ENCODE measurements at regions not wholly inside any gene's neighbourhood (a gene's known extent, or its start where the extent isn't known, plus 50 kb on each side); places are given as distances from the start of the nearest gene placed in this dataset.

DNA sequence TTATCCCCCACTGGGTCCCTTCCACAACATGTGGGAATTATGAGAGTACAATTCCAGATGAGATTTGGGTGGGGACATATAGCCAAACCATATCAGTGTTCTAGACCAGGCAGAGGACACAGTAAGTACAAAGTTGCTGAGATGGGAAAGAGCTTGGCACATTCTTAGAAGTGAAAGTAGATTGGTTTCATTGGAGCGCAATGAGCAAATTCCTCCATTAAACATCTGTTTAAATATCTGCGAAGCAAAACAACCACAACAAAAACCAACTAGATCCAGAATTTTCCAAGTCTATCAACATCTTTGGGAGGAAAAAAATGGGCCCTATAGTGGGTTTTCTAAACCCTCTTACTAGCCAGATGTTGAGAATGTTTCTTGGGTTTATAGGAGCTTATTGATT lies 80.0 kb upstream of the STEAP1B start:
- TF ChIP-seq, protein P1, sequence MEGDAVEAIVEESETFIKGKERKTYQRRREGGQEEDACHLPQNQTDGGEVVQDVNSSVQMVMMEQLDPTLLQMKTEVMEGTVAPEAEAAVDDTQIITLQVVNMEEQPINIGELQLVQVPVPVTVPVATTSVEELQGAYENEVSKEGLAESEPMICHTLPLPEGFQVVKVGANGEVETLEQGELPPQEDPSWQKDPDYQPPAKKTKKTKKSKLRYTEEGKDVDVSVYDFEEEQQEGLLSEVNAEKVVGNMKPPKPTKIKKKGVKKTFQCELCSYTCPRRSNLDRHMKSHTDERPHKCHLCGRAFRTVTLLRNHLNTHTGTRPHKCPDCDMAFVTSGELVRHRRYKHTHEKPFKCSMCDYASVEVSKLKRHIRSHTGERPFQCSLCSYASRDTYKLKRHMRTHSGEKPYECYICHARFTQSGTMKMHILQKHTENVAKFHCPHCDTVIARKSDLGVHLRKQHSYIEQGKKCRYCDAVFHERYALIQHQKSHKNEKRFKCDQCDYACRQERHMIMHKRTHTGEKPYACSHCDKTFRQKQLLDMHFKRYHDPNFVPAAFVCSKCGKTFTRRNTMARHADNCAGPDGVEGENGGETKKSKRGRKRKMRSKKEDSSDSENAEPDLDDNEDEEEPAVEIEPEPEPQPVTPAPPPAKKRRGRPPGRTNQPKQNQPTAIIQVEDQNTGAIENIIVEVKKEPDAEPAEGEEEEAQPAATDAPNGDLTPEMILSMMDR (conservative IDR thresholded peaks at IDR 0.05): no peak
- H3K27ac ChIP-seq: no peak overlapping the region

DNA sequence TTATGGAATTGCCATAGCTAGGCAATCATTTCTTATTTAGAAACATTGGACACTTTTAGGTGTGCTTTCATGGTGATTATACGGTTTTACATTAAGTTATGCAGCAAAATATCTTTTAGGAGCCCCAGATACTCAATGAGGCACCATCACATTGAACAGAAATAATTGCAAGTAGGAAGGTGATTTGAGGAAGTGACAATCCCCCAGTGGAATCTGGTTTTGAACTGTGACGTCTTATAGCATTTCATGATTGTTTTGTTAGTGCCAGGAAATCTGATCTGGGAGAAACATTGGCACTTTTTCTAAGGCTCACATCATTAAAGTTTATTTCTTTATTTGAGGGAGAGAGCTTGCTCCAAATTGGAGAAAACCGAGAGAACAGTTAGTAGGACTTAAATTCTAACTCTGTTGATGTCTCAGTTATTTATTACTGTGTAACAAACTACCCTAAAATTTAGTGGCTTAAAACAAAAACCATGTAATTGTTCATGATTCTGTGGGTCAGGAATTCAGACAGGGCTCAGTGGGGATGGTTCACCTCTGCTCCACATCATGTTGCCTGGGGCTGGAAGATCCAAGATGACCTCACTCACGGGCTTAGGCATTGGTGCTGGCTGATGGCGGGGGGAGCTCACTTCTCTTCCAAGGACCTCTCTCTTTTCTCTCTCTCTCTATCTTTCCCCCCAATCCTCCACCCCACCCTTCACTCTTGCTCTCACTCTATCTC lies 78.2 kb upstream of the STEAP1B start:
- no peak overlapping the region for H3K27ac ChIP-seq
- TF ChIP-seq, protein P1 (conservative IDR thresholded peaks at IDR 0.05): no peak

DNA sequence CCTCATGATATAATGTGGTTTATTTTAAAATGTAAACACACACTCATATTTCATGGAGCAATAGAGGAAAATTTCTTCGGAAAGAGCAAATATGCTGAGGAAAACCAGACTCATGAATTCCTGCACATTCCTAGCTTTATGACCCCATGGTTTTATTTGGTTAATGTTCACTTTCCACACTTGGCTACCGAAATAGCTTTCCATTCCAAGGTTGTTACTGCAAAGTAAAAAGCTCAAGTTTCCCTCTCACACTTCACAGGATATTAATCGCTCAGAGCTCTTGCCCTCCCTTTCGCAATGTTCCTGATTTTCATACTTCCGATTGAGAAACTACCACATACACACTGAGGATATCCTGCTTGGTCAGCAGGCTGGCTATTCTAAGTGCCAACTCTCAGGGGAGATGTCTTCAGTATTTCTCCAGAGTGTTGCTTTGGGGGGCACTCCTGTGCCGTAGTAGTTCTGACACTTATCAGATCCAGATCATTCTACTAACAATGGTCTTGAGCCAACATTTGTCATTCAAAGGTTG lies 77.5 kb upstream of the STEAP1B start:
- TF ChIP-seq, protein P1 (conservative IDR thresholded peaks at IDR 0.05): no peak
- H3K27ac ChIP-seq: no peak overlapping the region

DNA sequence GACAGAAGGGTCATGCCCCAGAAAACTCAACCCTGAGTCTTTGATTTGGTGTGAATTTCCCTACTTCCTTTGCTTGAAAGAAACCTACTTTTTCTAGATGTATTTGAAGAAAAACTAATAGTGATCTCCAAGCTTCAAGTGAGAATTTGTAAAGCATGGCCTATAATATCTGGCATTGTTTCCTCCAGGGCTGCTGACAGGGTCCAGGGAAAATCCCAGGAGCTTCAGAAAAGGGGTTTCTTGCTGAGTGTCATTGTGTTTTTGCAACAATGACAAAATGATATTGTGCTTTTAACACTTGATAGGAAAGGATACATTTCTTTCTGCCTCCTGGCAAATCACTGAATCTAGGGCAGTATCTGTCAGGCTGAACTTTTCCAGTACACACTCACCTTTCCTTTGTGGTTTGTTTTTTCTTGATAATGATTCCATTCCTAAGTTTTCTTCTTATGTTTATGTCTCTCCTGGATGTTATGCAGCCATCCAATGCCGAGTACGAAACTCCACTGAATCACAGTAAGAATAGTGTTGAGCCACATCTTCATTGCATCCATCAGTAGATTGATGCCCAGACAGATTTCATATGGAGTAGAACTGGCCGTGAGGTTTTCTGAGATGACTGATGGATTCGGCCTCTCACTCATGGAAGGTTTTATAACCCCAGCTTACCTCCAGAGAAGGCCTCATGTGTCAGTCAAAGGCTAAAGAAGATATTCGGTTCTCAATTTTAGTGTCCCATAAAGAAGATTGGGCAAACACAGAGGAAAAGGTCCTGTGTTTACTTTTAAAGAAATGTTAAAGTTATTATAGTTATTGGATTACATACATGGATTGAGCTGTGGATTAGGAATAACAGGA lies 76.9 kb upstream of the STEAP1B start:
- H3K27ac ChIP-seq: no peak overlapping the region
- TF ChIP-seq, protein P1 (conservative IDR thresholded peaks at IDR 0.05): no peak

DNA sequence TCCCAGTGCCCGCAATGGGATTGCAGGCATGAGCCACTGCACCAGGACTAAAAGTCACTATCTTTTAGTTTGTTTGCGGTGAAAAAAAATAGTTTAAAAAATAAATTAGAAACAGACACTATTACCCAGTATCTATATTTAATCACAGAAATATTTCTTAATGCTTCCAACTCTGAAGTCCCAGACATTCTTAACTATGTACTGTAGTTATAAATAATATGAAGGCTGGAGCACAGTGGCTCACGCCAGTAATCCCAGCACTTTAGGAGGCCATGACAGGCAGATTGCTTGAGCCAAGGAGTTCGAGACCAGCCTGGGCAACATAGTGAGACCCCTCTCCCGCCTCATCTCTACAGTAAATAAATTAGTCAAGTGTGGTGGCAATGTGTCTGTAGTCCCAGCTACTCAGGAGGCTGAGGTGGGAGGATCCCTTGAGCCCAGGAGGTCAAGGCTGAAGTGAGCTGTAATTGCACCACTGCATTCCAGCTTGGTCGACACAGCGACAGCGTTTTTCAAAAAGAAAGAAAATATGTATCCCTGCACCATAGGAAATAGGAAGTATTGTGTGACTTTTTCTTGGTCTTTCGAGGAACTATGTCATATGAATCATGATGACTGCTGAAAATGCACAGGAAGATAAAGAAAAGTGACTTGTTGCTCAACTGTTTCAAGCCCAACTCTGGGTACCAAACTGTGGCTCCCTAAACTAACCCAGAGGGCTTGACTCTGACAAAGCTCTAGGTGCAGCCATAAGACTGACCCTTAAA lies 74.9 kb upstream of the STEAP1B start:
- TF ChIP-seq, protein P1 (conservative IDR thresholded peaks at IDR 0.05): no peak
- H3K27ac ChIP-seq: no peak overlapping the region

DNA sequence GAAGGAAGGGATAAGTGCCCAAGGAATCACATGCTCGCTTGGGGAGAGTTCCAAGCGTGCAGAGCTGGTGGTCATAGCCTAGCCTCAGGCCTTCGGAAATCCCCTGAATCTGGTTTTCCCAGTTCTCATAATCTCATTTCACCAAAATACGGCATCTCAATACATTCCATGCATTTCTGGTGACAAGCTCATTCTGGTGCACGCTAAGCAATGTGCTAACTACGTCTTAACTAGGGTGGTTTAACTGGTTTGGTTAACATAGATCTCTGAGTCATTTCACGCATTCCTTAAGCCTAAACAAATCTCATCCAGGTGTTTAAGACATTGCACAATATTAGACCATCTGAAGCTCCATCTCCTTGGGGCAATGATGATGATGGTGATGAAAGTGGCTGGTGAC lies 72.9 kb upstream of the STEAP1B start:
- no peak overlapping the region for H3K27ac ChIP-seq

More for the DNA sequence above, 72.9 kb upstream of the STEAP1B start:
- TF ChIP-seq, protein P1 (conservative IDR thresholded peaks at IDR 0.05): no peak
